Mesendoderm (in vitro differentiated cells): ENCODE measurements at regions not wholly inside any gene's neighbourhood (a gene's known extent, or its start where the extent isn't known, plus 50 kb on each side); places are given as distances from the start of the nearest gene placed in this dataset.

ENCODE experiments used
- DNase-seq: peaks from one replicate; pipeline ENCODE4 v3.0.0; 2013
- H2AK5ac ChIP-seq: 2 replicates; pipeline ENCODE4 v1.6.1; 2013; ENCODE audit warnings: low read length, inconsistent platforms
- H2BK120ac ChIP-seq: 2 replicates; pipeline ENCODE4 v1.6.1; 2013; ENCODE audit warnings: low read depth, mild to moderate bottlenecking, low read length, moderate library complexity, mixed read lengths
- H2BK15ac ChIP-seq: replicated peaks from 2 replicates; pipeline ENCODE4 v1.6.1; 2013; ENCODE audit warnings: low read depth, mild to moderate bottlenecking, moderate library complexity
- H2BK5ac ChIP-seq: 2 replicates; pipeline ENCODE4 v1.6.1; 2013; ENCODE audit warnings: low read length, inconsistent platforms
- H3K18ac ChIP-seq: 2 replicates; pipeline ENCODE4 v1.6.1; 2013; ENCODE audit warnings: mild to moderate bottlenecking, low read length, mixed read lengths
- H3K23ac ChIP-seq: one replicate; pipeline ENCODE4 v1.6.1; 2013; ENCODE audit warnings: low read length
- H3K27ac ChIP-seq: 2 replicates; pipeline ENCODE4 v1.5.1; 2013; ENCODE audit warnings: low read depth, mild to moderate bottlenecking, inconsistent platforms, low read length, moderate library complexity
- H3K27me3 ChIP-seq: 2 replicates; pipeline ENCODE4 v1.6.1; 2013; ENCODE audit warnings: low read length, control low read depth, mild to moderate bottlenecking, inconsistent platforms; ENCODE audit not compliant: insufficient read depth, poor library complexity
- H3K36me3 ChIP-seq: 2 replicates; pipeline ENCODE4 v1.6.1; 2013; ENCODE audit warnings: low read length, inconsistent platforms; ENCODE audit not compliant: control insufficient read depth, insufficient read depth
- H3K4ac ChIP-seq: one replicate; pipeline ENCODE4 v1.6.1; 2013; ENCODE audit warnings: low read depth, mild to moderate bottlenecking, low read length, moderate library complexity
- H3K4me1 ChIP-seq: 2 replicates; pipeline ENCODE4 v1.6.1; 2013; ENCODE audit warnings: low read depth, low read length, inconsistent platforms; ENCODE audit not compliant: control insufficient read depth
- H3K4me2 ChIP-seq: 2 replicates; pipeline ENCODE4 v1.6.1; 2013; ENCODE audit warnings: low read length
- H3K4me3 ChIP-seq: 2 replicates; pipeline ENCODE4 v1.5.1; 2013; ENCODE audit warnings: mild to moderate bottlenecking, low read length
- H3K56ac ChIP-seq: one replicate; pipeline ENCODE4 v1.6.1; 2013; ENCODE audit warnings: low read length
- H3K79me1 ChIP-seq: 2 replicates; pipeline ENCODE4 v1.6.1; 2013; ENCODE audit warnings: low read length, inconsistent platforms
- H3K79me2 ChIP-seq: 2 replicates; pipeline ENCODE4 v1.6.1; 2013; ENCODE audit warnings: mild to moderate bottlenecking, low read length; ENCODE audit not compliant: control insufficient read depth, insufficient read depth
- H3K9ac ChIP-seq: 2 replicates; pipeline ENCODE4 v1.6.1; 2013; ENCODE audit warnings: low read length, inconsistent platforms
- H4K5ac ChIP-seq: one replicate; pipeline ENCODE4 v1.6.1; 2013; ENCODE audit warnings: low read length
- H4K8ac ChIP-seq: one replicate; pipeline ENCODE4 v1.6.1; 2013; ENCODE audit warnings: low read depth, mild to moderate bottlenecking, control low read depth, low read length, moderate library complexity
- WGBS: extraction: QIAGEN DNeasy Blood & Tissue Kit; methylation state at CpG from one replicate; pipeline ENCODE4 v1.1.7; 2013; ENCODE audit warnings: low lambda C conversion rate, missing lambda C conversion rate; ENCODE audit not compliant: insufficient coverage; ENCODE audit errors: extremely low coverage; 5-methylcytosine and 5-hydroxymethylcytosine counted together

- no peak overlapping the region for H4K8ac ChIP-seq
- no peak overlapping the region for H2AK5ac ChIP-seq
- no peak overlapping the region for H3K23ac ChIP-seq
- H2BK15ac ChIP-seq, result no peak overlapping the region
- H3K36me3 ChIP-seq, result no peaks in the 10 kb centered on the region
- no CpG with 5 or more reads among the region's 1 CpG for WGBS
- no peak overlapping the region for H2BK5ac ChIP-seq
- no peak overlapping the region for H3K27ac ChIP-seq
- H4K5ac ChIP-seq, result no peak overlapping the region
- no peak overlapping the region for H3K4ac ChIP-seq
- H3K56ac ChIP-seq, result no peak overlapping the region
- no peak overlapping the region for H2BK120ac ChIP-seq
- no peaks in the 10 kb centered on the region for H3K27me3 ChIP-seq
- H3K79me1 ChIP-seq, result no peaks in the 10 kb centered on the region
- DNase-seq, result no peak
- H3K9ac ChIP-seq, result no peak overlapping the region
- H3K79me2 ChIP-seq, result no peaks in the 10 kb centered on the region
- H3K18ac ChIP-seq, result no peak overlapping the region
- H3K4me3 ChIP-seq, result no peak overlapping the region
- H3K4me1 ChIP-seq, result no peaks in the 10 kb centered on the region
- H3K4me2 ChIP-seq, result no peak overlapping the region
Observed at GRCh38 chr2:186105016-186105724, 366.6 kb downstream of the FSIP2 start.

GRCh38 chr2:186108470-186108869, 369.9 kb downstream of the FSIP2 start:
- no peaks in the 10 kb centered on the region for H3K27me3 ChIP-seq
- no peak overlapping the region for H4K5ac ChIP-seq
- H3K4me2 ChIP-seq, result no peak overlapping the region
- no peaks in the 10 kb centered on the region for H3K79me2 ChIP-seq
- no peak overlapping the region for H3K4me3 ChIP-seq
- H2BK15ac ChIP-seq, result no peak overlapping the region
- H3K56ac ChIP-seq, result no peak overlapping the region
- H3K4ac ChIP-seq, result no peak overlapping the region
- H2BK120ac ChIP-seq, result no peak overlapping the region
- no peaks in the 10 kb centered on the region for H3K4me1 ChIP-seq
- no peak overlapping the region for H3K9ac ChIP-seq
- no peak overlapping the region for H3K23ac ChIP-seq
- H3K79me1 ChIP-seq, result no peaks in the 10 kb centered on the region
- H3K18ac ChIP-seq, result no peak overlapping the region
- H3K36me3 ChIP-seq, result no peaks in the 10 kb centered on the region
- no peak overlapping the region for H3K27ac ChIP-seq
- no peak overlapping the region for H2BK5ac ChIP-seq
- no peak overlapping the region for H2AK5ac ChIP-seq
- no CpG with 5 or more reads among the region's 1 CpG for WGBS
- H4K8ac ChIP-seq, result no peak overlapping the region
- no peak for DNase-seq

GRCh38 chr2:186113284-186113683, 372.8 kb upstream of the ZC3H15 start:
- Histone ChIP-seq H4K8ac (no peak overlapping the region), H3K4me2 (no peak overlapping the region), H3K79me2 (no peaks in the 10 kb centered on the region), H2BK15ac (no peak overlapping the region), H2BK5ac (no peak overlapping the region), H2BK120ac (no peak overlapping the region), H2AK5ac (no peak overlapping the region), H3K27me3 (no peaks in the 10 kb centered on the region), H3K56ac (no peak overlapping the region), H3K4me1 (no peaks in the 10 kb centered on the region), H3K4ac (no peak overlapping the region), H3K27ac (no peak overlapping the region), H3K23ac (no peak overlapping the region), H3K79me1 (no peaks in the 10 kb centered on the region), H4K5ac (no peak overlapping the region), H3K4me3 (no peak overlapping the region), H3K18ac (no peak overlapping the region), H3K9ac (no peak overlapping the region), H3K36me3 (no peaks in the 10 kb centered on the region)
- DNase-seq, result no peak
- WGBS, result no CpG with 5 or more reads among the region's 2 CpGs

GRCh38 chr2:186125156-186125555, 360.9 kb upstream of the ZC3H15 start:
- Histone ChIP-seq H3K36me3 (no peaks in the 10 kb centered on the region), H3K9ac (no peak overlapping the region), H3K4ac (no peak overlapping the region), H3K4me2 (no peak overlapping the region), H2BK120ac (no peak overlapping the region), H3K56ac (no peak overlapping the region), H3K79me2 (no peaks in the 10 kb centered on the region), H2BK15ac (no peak overlapping the region), H2AK5ac (no peak overlapping the region), H3K79me1 (no peaks in the 10 kb centered on the region), H3K27me3 (no peaks in the 10 kb centered on the region), H2BK5ac (no peak overlapping the region), H3K4me1 (no peaks in the 10 kb centered on the region), H3K23ac (no peak overlapping the region), H4K5ac (no peak overlapping the region), H3K27ac (no peak overlapping the region), H3K18ac (no peak overlapping the region), H4K8ac (no peak overlapping the region), H3K4me3 (no peak overlapping the region)
- peak; percentile 58 for DNase-seq

GRCh38 chr2:186125625-186126024, 360.4 kb upstream of the ZC3H15 start:
- H3K9ac ChIP-seq, result no peak overlapping the region
- H3K79me1 ChIP-seq, result no peaks in the 10 kb centered on the region
- H3K36me3 ChIP-seq, result no peaks in the 10 kb centered on the region
- no peak overlapping the region for H2BK5ac ChIP-seq
- H3K27ac ChIP-seq, result no peak overlapping the region
- H3K4me3 ChIP-seq, result no peak overlapping the region
- H3K4me2 ChIP-seq, result no peak overlapping the region
- H2BK15ac ChIP-seq, result no peak overlapping the region
- no peaks in the 10 kb centered on the region for H3K4me1 ChIP-seq
- no peak overlapping the region for H4K5ac ChIP-seq
- no peak overlapping the region for H3K56ac ChIP-seq
- WGBS, result no CpG with 5 or more reads among the region's 1 CpG
- no peak overlapping the region for H3K4ac ChIP-seq
- H2BK120ac ChIP-seq, result no peak overlapping the region
- H4K8ac ChIP-seq, result no peak overlapping the region
- no peak overlapping the region for H3K23ac ChIP-seq
- no peak for DNase-seq
- no peak overlapping the region for H3K18ac ChIP-seq
- no peaks in the 10 kb centered on the region for H3K79me2 ChIP-seq
- H2AK5ac ChIP-seq, result no peak overlapping the region
- no peaks in the 10 kb centered on the region for H3K27me3 ChIP-seq

GRCh38 chr2:186126181-186126580, 359.9 kb upstream of the ZC3H15 start:
- no peak overlapping the region for H2BK15ac ChIP-seq
- H2AK5ac ChIP-seq, result no peak overlapping the region
- no peaks in the 10 kb centered on the region for H3K4me1 ChIP-seq
- no peak overlapping the region for H3K4ac ChIP-seq
- no peak overlapping the region for H3K4me2 ChIP-seq
- H3K27me3 ChIP-seq, result no peaks in the 10 kb centered on the region
- H3K36me3 ChIP-seq, result no peaks in the 10 kb centered on the region
- H3K9ac ChIP-seq, result no peak overlapping the region
- H3K18ac ChIP-seq, result no peak overlapping the region
- no peak overlapping the region for H2BK5ac ChIP-seq
- H3K23ac ChIP-seq, result no peak overlapping the region
- H3K27ac ChIP-seq, result no peak overlapping the region
- H3K79me1 ChIP-seq, result no peaks in the 10 kb centered on the region
- no peaks in the 10 kb centered on the region for H3K79me2 ChIP-seq
- no peak for DNase-seq
- no peak overlapping the region for H3K4me3 ChIP-seq
- no peak overlapping the region for H3K56ac ChIP-seq
- H4K5ac ChIP-seq, result no peak overlapping the region
- no peak overlapping the region for H4K8ac ChIP-seq
- no peak overlapping the region for H2BK120ac ChIP-seq
